LNCAP (cell line): ENCODE measurements at regions not wholly inside any gene's neighbourhood (a gene's known extent, or its start where the extent isn't known, plus 50 kb on each side); places are given as distances from the start of the nearest gene placed in this dataset.

Source experiments
- TF ChIP-seq, protein P1 (sequence below): fragments of 450-650 bp; IDR thresholded peaks from 2 replicates; pipeline ENCODE4 v1.5.1; 2017; ENCODE audit warnings: mild to moderate bottlenecking

DNA sequence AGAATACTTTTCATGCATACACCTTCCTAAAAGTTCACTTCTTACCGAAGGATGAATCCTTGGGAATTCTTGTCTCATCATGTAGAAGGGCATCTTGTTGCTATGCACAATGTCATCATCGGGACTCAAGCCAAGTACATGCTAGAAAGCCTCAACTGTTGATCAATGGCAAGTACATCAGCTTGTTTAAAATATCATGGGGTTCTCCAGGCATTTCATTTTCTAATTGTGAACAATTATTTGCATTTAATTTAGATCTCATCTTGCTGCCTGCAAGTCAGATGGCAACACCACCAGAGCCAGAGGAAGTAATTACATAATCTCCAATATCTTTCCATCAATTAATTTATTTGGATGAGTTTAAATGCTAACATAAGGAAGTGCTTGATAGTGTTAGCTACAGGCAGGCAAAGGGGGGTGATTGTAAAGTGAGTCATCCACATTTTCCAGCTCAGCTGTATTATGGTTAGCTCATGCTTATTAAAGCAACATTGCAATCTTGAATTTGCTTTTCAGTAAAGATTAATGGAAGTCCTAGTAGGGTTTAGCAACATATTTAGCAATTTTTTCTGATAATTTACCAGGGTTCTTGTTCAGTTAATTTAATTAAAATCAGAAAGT lies 356.5 kb downstream of the CBLL2 start:
- TF ChIP-seq, protein P1, sequence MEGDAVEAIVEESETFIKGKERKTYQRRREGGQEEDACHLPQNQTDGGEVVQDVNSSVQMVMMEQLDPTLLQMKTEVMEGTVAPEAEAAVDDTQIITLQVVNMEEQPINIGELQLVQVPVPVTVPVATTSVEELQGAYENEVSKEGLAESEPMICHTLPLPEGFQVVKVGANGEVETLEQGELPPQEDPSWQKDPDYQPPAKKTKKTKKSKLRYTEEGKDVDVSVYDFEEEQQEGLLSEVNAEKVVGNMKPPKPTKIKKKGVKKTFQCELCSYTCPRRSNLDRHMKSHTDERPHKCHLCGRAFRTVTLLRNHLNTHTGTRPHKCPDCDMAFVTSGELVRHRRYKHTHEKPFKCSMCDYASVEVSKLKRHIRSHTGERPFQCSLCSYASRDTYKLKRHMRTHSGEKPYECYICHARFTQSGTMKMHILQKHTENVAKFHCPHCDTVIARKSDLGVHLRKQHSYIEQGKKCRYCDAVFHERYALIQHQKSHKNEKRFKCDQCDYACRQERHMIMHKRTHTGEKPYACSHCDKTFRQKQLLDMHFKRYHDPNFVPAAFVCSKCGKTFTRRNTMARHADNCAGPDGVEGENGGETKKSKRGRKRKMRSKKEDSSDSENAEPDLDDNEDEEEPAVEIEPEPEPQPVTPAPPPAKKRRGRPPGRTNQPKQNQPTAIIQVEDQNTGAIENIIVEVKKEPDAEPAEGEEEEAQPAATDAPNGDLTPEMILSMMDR, result no peak

DNA sequence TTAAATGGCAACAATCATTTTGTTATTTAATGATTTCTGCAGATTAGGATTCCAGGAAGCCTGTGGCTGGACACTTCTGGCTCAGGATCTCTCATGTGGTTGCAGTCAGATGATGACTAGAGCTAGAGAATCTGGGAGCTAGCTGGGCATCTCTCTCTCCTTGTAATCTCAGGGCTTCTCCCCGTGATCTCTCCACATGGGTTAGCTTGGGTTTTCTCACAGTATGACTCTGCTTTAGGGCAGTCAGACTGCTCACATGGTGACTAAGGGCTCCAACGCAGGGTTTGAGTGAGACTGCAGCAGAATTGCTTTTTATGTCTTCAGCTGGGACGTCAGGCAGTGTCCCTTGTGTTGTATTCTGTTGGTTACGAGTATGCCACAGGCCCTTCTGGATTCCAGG lies 361.4 kb downstream of the CBLL2 start:
- TF ChIP-seq, protein P1, result no peak

DNA sequence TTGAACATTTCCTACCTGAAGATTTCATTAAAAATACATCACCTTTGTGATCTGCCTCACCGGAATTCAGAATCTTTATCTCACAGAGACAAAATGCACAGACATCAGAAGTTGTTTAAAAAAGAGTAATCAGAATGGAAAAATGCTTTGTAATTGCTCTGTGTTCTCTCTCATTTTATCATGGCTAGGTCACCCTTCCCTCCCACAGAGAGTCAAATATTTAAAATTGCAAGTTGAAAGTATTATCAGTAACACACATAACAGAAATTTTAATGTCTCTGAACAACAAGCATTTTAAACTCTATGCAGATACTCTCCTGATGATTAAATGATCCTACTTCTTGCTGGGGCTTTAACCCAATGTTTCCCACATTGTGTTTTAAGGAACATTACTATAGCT lies 362.0 kb downstream of the CBLL2 start:
- TF ChIP-seq, protein P1, result no peak

DNA sequence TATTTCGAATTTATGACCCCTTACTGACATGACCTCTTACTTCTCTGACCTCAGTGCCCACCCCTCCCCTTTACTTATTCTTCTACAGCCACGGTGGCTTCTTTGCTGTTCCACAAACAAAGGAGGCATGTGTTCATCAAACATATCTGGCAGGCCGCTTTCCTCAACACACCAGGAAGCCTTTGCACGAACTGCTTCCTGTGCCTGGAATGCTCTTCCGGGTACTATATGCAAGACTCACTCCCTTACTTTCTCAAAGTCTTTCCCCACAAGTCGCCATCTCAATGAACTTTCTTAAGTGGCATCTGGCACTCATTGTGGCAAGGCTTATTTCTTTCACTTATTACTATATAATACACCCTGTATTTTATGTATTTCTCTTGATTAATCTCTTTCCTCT lies 351.5 kb upstream of the DDX53 start:
- TF ChIP-seq, protein P1, result no peak

DNA sequence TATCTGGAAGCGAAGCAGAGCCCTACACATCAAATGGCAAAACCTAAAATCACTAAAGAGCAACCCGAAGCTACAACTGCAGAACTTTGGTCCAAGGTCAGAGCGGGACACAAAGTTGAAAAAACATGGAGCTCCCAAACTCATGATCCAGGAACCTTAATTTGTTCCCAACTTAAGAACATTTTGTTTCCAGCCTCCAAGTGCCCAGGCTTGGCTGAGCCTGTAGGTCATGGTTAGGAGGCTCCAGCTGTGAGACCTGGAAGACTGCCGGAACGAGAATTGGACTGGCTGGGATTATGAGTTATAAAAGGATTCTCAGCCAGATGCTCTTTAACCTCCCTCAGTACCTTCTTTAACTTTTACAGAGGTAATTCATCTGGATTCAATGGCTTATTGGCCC lies 349.1 kb upstream of the DDX53 start:
- TF ChIP-seq, protein P1, result no peak

DNA sequence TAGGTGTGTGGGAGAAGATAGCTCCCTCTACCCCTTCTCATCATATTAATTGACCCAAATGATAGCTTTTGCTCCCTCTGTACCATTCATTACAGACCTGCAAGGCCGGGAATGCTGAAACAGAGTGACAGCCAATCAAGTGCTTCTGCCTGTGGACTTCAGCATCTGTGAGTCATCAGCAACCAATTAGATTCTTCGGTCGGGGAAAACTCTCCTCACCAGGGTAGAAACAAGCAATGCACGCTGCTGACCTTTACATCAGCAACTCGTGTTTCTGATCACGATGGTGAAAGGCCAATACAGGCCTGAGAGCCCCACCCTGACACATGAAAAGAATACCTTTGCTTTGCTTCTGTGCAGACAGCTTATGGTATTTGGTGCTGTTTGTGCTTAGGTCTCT lies 347.2 kb upstream of the DDX53 start:
- TF ChIP-seq, protein P1, result no peak

DNA sequence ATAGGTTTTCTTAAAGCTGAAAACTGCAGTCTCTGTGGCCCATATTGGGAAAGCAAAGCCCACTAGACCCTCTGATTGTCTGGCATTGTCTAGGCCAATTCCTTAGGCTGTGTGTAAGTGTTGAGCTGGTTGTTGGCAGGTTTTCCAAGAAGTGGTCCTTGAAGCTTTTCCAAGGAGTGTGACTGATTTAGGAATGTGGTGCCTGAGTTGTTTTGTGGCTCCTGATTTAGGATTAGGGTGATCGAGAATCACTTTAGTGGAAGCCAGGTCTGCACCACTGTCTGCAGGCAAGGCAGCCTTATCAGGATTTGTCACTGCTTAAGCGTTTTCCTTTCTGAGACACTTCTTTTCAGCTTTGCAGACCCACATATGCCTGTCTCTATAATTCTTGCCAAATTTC lies 339.0 kb upstream of the DDX53 start:
- TF ChIP-seq, protein P1, result no peak

DNA sequence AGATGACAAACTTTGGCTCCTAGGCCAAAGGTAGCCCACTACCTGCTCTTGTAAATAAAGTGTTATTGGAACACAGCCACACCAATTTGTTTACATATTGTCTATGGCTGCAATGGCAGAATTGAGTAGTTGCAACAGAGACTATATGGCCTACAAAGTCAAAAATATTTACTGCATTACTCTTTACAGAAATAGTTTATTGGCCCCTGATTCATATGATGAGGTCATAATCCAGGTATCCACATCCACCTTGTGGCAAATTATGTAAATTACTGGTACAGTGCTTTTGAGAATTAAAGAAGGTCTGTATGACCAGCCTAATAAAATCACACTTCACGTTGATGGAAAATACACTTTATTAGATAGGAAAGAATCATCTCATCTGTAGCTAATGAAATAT lies 337.0 kb upstream of the DDX53 start:
- TF ChIP-seq, protein P1, result no peak
